Endothelial cell (in vitro differentiated cells): ENCODE measurements at regions not wholly inside any gene's neighbourhood (a gene's known extent, or its start where the extent isn't known, plus 50 kb on each side); places are given as distances from the start of the nearest gene placed in this dataset.

Source experiments
- DNase-seq: peaks from one replicate; pipeline ENCODE4 v3.0.0; 2021; ENCODE audit warnings: low spot score
- H3K27ac Mint-ChIP-seq: one replicate; pipeline ENCODE4 v1.8.0; 2021; ENCODE audit warnings: mixed read lengths, inconsistent platforms; ENCODE audit not compliant: unreplicated experiment
- H3K27me3 Mint-ChIP-seq: one replicate; pipeline ENCODE4 v1.8.0; 2021; ENCODE audit warnings: mild to moderate bottlenecking, moderate library complexity, mixed read lengths, inconsistent platforms; ENCODE audit not compliant: unreplicated experiment
- H3K36me3 Mint-ChIP-seq: one replicate; pipeline ENCODE4 v1.8.0; 2021; ENCODE audit warnings: mild to moderate bottlenecking, low read depth, mixed read lengths, inconsistent platforms; ENCODE audit not compliant: unreplicated experiment
- H3K4me1 Mint-ChIP-seq: one replicate; pipeline ENCODE4 v1.8.0; 2021; ENCODE audit warnings: mild to moderate bottlenecking, mixed read lengths, inconsistent platforms; ENCODE audit not compliant: unreplicated experiment
- H3K4me3 Mint-ChIP-seq: one replicate; pipeline ENCODE4 v1.8.0; 2021; ENCODE audit warnings: mild to moderate bottlenecking, mixed read lengths, inconsistent platforms; ENCODE audit not compliant: unreplicated experiment
- H3K9me3 Mint-ChIP-seq: one replicate; pipeline ENCODE4 v1.8.0; 2021; ENCODE audit warnings: mixed read lengths, inconsistent platforms; ENCODE audit not compliant: unreplicated experiment
- TF ChIP-seq, protein P1 (sequence below): fragments of 200-600 bp; sonication (generic); IDR thresholded peaks from one replicate; pipeline ENCODE4 v1.5.0; 2021; ENCODE audit warnings: antibody characterized with exemption; ENCODE audit not compliant: unreplicated experiment

DNA sequence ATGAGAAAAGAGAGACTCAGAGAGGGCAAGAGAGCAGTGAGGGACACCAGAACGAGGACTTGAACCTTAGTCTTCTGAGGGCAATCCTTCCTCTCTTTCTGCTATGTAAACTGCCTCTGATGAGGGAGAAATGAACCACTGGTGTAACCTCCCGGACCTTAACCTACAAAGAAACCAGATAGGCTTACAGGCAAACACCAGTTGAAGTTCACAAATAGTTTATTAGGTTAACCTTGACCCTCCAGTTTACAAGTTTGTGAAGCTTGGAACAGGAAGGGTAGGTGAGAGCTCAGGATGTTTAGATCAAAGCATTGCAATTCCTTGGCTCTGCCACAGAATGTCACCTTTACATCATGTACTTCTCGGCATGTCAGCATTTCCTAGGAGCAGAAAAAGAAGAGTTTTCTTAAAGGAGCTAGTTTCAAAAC, 486.4 kb upstream of the SPRED2 start:
- H3K9me3 Mint-ChIP-seq, result no peaks in the 10 kb centered on the region

DNA sequence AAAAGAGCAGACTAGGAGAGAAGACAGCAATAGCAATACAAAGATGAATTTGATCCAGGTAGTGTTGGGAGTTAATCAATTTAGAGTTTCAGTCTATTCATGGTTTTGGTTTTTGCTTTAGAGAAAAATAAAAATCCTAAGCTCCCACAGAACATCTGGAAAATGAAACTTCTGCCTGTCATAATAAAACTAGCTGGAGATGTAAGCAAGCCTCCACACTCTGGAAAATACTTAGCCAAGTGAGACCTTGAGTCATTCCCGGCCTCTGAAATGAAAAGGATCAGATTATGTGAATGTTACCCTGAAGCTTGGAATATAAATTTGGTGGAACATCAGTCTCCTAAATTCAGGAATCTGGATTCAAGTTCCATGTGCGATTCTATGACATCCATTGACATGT, 485.6 kb upstream of the SPRED2 start:
- Mint-ChIP-seq H3K27ac (no peak overlapping the region), H3K4me3 (no peak overlapping the region), H3K9me3 (no peaks in the 10 kb centered on the region), H3K36me3 (no peaks in the 10 kb centered on the region), H3K27me3 (peaks cover 3% of the 10 kb centered on the region), H3K4me1 (peaks cover 8% of the 10 kb centered on the region)
- TF ChIP-seq, protein P1, sequence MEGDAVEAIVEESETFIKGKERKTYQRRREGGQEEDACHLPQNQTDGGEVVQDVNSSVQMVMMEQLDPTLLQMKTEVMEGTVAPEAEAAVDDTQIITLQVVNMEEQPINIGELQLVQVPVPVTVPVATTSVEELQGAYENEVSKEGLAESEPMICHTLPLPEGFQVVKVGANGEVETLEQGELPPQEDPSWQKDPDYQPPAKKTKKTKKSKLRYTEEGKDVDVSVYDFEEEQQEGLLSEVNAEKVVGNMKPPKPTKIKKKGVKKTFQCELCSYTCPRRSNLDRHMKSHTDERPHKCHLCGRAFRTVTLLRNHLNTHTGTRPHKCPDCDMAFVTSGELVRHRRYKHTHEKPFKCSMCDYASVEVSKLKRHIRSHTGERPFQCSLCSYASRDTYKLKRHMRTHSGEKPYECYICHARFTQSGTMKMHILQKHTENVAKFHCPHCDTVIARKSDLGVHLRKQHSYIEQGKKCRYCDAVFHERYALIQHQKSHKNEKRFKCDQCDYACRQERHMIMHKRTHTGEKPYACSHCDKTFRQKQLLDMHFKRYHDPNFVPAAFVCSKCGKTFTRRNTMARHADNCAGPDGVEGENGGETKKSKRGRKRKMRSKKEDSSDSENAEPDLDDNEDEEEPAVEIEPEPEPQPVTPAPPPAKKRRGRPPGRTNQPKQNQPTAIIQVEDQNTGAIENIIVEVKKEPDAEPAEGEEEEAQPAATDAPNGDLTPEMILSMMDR, result no peak
- DNase-seq, result no peak

More for the DNA sequence above, 486.4 kb upstream of the SPRED2 start:
- H3K27me3 Mint-ChIP-seq, result peaks cover 3% of the 10 kb centered on the region
- no peak for DNase-seq
- TF ChIP-seq, protein P1, result no peak
- H3K27ac Mint-ChIP-seq, result no peak overlapping the region
- no peak overlapping the region for H3K4me3 Mint-ChIP-seq
- H3K4me1 Mint-ChIP-seq, result peaks cover 13% of the 10 kb centered on the region
- no peaks in the 10 kb centered on the region for H3K36me3 Mint-ChIP-seq

DNA sequence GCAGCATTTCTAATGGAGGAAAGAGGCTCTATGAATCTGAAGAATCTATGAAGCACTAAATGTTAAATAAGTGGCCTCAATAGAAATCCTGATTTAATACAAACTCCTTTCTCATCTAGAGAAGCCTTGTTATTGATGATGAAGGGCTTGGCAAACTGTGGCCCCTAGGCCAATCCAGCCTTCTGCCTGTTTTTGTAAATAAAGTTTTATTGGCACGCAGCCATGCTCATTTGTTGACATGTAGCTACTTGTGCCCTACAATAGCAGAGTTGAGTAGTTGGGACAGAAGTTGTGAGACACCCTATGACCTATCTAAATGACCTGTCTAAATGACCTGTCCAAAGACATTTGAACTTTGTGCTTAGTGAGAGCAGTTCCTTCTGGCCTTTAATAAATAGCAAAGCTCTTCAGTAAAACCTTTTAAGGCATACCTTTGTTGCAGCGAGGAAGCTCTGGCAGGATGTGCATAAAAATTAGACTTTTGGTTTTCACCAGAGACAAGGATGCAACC, 484.4 kb upstream of the SPRED2 start:
- no peaks in the 10 kb centered on the region for H3K4me1 Mint-ChIP-seq

DNA sequence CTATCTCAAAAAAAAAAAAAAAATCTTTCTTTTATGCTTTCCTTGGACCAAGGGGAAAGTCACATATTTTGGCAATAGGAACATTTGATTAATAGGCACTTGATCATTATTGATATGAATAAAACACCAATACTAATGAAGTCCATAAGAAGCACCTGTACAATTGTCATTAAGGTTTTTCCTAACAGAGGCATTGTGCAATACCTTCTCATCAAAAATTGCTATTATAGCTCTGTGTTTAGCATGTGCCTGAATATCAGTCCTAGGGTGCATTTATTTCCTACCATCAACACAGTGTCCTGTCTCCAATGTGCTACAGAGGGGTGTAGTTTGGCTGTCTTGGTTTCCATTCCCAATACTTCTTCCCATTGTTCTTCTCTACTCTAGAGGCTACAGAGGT, 483.8 kb upstream of the SPRED2 start:
- Mint-ChIP-seq H3K27ac (no peak overlapping the region), H3K36me3 (no peaks in the 10 kb centered on the region), H3K9me3 (no peaks in the 10 kb centered on the region), H3K4me1 (no peaks in the 10 kb centered on the region), H3K4me3 (no peak overlapping the region), H3K27me3 (peaks cover 2% of the 10 kb centered on the region)
- TF ChIP-seq, protein P1, result no peak
- DNase-seq, result no peak

More for the DNA sequence above, 484.4 kb upstream of the SPRED2 start:
- Mint-ChIP-seq H3K9me3 (no peaks in the 10 kb centered on the region), H3K4me3 (no peak overlapping the region), H3K27me3 (peaks cover 3% of the 10 kb centered on the region), H3K27ac (no peak overlapping the region), H3K36me3 (no peaks in the 10 kb centered on the region)
- TF ChIP-seq, protein P1, result no peak
- no peak for DNase-seq

DNA sequence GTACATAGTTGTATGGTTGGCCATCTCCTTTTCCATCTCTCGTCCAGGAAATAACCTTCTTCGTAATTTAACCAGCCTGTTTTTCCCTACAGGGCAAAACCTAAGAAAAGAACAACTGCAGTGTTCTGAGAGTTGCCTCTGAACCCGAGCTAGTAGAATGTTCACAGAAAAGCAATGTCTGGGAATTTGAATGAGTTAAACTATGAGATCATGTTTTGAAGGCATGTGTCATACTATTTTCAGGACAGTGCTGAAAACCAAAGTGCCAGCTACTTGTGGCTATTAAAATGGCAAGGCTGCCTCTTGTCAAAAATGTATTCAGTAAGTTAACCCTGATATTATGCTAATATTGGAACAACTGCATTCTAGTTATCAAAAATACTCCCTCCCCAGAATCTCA, 482.9 kb upstream of the SPRED2 start:
- Mint-ChIP-seq H3K4me1 (peaks cover 1% of the 10 kb centered on the region), H3K27ac (no peak overlapping the region), H3K36me3 (no peaks in the 10 kb centered on the region), H3K9me3 (no peaks in the 10 kb centered on the region), H3K27me3 (peaks cover 2% of the 10 kb centered on the region), H3K4me3 (no peak overlapping the region)
- TF ChIP-seq, protein P1, result no peak
- DNase-seq, result no peak
